HepG2 (cell line): ENCODE measurements at regions not wholly inside any gene's neighbourhood (a gene's known extent, or its start where the extent isn't known, plus 50 kb on each side); places are given as distances from the start of the nearest gene placed in this dataset.

Experiments used
- ARNT2 ChIP-seq: sonication (generic); formaldehyde crosslinking; IDR thresholded peaks from 2 replicates; pipeline ENCODE4 v1.8.0; 2022; ENCODE audit warnings: mild to moderate bottlenecking, low read depth, missing genetic modification reagents, moderate library complexity
- ATAD3A ChIP-seq: sonication (generic); formaldehyde crosslinking; IDR thresholded peaks from 2 replicates; pipeline ENCODE4 v1.4.0; 2020; ENCODE audit warnings: missing genetic modification reagents
- CHD4 ChIP-seq: fragments of 200-600 bp; sonication (generic); IDR thresholded peaks from 2 replicates; pipeline ENCODE4 v1.7.0; 2017; ENCODE audit warnings: mild to moderate bottlenecking, low read length, borderline replicate concordance
- KLF15 ChIP-seq: sonication (generic); formaldehyde crosslinking; IDR thresholded peaks from 2 replicates; pipeline ENCODE4 v1.8.1; 2023; ENCODE audit warnings: borderline replicate concordance, mild to moderate bottlenecking, inconsistent platforms, missing genetic modification reagents, mixed read lengths
- NAIF1 ChIP-seq: sonication (generic); formaldehyde crosslinking; IDR thresholded peaks from 2 replicates; pipeline ENCODE4 v1.5.0; 2020; ENCODE audit warnings: mild to moderate bottlenecking, missing genetic modification reagents, borderline replicate concordance
- PITX1 ChIP-seq: sonication (generic); formaldehyde crosslinking; IDR thresholded peaks from 2 replicates; pipeline ENCODE4 v1.5.1; 2020; ENCODE audit warnings: mild to moderate bottlenecking, missing genetic modification reagents
- ZNF34 ChIP-seq: sonication (generic); formaldehyde crosslinking; IDR thresholded peaks from 2 replicates; pipeline ENCODE4 v1.4.0; 2020; ENCODE audit warnings: mild to moderate bottlenecking, missing genetic modification reagents, borderline replicate concordance
- ZNF460 ChIP-seq: sonication (generic); formaldehyde crosslinking; IDR thresholded peaks from 2 replicates; pipeline ENCODE4 v1.5.1; 2020; ENCODE audit warnings: missing genetic modification reagents, mild to moderate bottlenecking, borderline replicate concordance
- ZNF468 ChIP-seq: sonication (generic); formaldehyde crosslinking; IDR thresholded peaks from 2 replicates; pipeline ENCODE4 v1.8.0; 2022; ENCODE audit warnings: mild to moderate bottlenecking, moderate library complexity, missing genetic modification reagents
- ZNF484 ChIP-seq: sonication (generic); formaldehyde crosslinking; IDR thresholded peaks from 2 replicates; pipeline ENCODE4 v1.5.1; 2020; ENCODE audit warnings: mild to moderate bottlenecking, low read depth, missing genetic modification reagents, borderline replicate concordance
- ZNF660 ChIP-seq: sonication (generic); formaldehyde crosslinking; IDR thresholded peaks from 2 replicates; pipeline ENCODE4 v1.5.1; 2020; ENCODE audit warnings: mild to moderate bottlenecking, low read depth, missing genetic modification reagents, borderline replicate concordance
- ZNF672 ChIP-seq: sonication (generic); formaldehyde crosslinking; IDR thresholded peaks from 2 replicates; pipeline ENCODE4 v1.8.1; 2022; ENCODE audit warnings: missing genetic modification reagents
- ZNF883 ChIP-seq: sonication (generic); formaldehyde crosslinking; IDR thresholded peaks from 2 replicates; pipeline ENCODE4 v1.5.1; 2020; ENCODE audit warnings: mild to moderate bottlenecking, missing genetic modification reagents; ENCODE audit errors: not compliant biosample characterization
- TF ChIP-seq, protein P1 (sequence below): sonication (generic); formaldehyde crosslinking; IDR thresholded peaks from 2 replicates; pipeline ENCODE4 v1.8.1; 2023; ENCODE audit warnings: missing genetic modification reagents, mild to moderate bottlenecking, borderline replicate concordance
- TF ChIP-seq, protein P2 (sequence below): sonication (generic); formaldehyde crosslinking; IDR thresholded peaks from 2 replicates; pipeline ENCODE4 v1.5.0; 2020; ENCODE audit warnings: mild to moderate bottlenecking, missing genetic modification reagents
- TF ChIP-seq, protein P3 (sequence below): sonication (generic); formaldehyde crosslinking; IDR thresholded peaks from 2 replicates; pipeline ENCODE4 v1.4.0; 2020; ENCODE audit warnings: missing genetic modification reagents
- TF ChIP-seq, protein P4 (sequence below): sonication (generic); formaldehyde crosslinking; IDR thresholded peaks from 2 replicates; pipeline ENCODE4 v1.4.0; 2020; ENCODE audit warnings: low read depth, mild to moderate bottlenecking, missing genetic modification reagents
- TF ChIP-seq, protein P5 (sequence below): sonication (generic); formaldehyde crosslinking; IDR thresholded peaks from 2 replicates; pipeline ENCODE4 v1.4.0; 2020; ENCODE audit warnings: missing genetic modification reagents, mild to moderate bottlenecking, borderline replicate concordance

DNA sequence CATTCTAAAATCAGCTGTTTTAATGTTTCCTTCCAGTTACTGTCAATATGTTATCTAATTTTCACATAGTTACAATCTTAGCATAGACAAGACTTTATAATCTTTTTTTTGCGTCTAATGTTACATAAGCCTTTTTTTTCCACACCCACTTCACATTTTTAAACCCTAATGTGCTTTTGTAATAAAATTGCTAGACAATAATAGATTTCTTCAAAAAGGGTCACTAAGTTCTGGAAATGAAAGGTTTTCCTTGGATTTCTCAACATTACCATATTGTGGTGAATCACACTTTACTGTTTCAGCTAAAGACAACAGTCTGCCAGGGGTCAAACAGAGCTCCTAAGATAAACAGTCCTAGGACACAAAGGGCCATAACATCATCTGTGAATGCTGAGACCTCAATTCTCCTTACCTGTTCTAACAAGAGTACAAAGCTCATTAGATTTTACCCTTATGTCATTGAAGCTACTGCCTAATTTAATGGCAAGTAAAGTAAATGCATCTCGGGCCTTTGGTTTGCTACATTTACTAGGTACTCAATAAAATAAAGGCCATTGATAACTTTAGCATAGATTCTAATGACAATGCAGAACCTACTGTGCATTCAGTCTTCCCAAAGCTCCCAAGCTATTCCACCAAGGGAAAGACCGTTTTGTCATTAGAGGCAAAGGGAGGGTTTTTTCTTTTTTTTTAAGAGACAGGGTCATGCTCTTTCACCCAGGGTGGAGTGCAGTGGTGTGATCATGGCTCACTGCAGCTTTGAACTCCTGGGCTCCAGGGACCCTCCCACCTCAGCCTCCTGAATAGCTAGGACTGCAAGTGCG, 111.2 kb upstream of the SLC38A2 start (continued):
- no peak for TF ChIP-seq ZNF883 (CRISPR knock-in tag)
- no peak for TF ChIP-seq ZNF460 (CRISPR knock-in tag)
- TF ChIP-seq, protein P1, sequence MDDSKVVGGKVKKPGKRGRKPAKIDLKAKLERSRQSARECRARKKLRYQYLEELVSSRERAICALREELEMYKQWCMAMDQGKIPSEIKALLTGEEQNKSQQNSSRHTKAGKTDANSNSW, result no peak
- no peak for TF ChIP-seq NAIF1 (CRISPR knock-in tag)
- TF ChIP-seq, protein P2, sequence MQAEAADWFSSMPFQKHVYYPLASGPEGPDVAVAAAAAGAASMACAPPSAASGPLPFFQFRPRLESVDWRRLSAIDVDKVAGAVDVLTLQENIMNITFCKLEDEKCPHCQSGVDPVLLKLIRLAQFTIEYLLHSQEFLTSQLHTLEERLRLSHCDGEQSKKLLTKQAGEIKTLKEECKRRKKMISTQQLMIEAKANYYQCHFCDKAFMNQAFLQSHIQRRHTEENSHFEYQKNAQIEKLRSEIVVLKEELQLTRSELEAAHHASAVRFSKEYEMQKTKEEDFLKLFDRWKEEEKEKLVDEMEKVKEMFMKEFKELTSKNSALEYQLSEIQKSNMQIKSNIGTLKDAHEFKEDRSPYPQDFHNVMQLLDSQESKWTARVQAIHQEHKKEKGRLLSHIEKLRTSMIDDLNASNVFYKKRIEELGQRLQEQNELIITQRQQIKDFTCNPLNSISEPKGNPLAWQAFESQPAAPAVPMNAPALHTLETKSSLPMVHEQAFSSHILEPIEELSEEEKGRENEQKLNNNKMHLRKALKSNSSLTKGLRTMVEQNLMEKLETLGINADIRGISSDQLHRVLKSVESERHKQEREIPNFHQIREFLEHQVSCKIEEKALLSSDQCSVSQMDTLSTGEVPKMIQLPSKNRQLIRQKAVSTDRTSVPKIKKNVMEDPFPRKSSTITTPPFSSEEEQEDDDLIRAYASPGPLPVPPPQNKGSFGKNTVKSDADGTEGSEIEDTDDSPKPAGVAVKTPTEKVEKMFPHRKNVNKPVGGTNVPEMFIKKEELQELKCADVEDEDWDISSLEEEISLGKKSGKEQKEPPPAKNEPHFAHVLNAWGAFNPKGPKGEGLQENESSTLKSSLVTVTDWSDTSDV (CRISPR knock-in tag), result no peak
- TF ChIP-seq, protein P3, sequence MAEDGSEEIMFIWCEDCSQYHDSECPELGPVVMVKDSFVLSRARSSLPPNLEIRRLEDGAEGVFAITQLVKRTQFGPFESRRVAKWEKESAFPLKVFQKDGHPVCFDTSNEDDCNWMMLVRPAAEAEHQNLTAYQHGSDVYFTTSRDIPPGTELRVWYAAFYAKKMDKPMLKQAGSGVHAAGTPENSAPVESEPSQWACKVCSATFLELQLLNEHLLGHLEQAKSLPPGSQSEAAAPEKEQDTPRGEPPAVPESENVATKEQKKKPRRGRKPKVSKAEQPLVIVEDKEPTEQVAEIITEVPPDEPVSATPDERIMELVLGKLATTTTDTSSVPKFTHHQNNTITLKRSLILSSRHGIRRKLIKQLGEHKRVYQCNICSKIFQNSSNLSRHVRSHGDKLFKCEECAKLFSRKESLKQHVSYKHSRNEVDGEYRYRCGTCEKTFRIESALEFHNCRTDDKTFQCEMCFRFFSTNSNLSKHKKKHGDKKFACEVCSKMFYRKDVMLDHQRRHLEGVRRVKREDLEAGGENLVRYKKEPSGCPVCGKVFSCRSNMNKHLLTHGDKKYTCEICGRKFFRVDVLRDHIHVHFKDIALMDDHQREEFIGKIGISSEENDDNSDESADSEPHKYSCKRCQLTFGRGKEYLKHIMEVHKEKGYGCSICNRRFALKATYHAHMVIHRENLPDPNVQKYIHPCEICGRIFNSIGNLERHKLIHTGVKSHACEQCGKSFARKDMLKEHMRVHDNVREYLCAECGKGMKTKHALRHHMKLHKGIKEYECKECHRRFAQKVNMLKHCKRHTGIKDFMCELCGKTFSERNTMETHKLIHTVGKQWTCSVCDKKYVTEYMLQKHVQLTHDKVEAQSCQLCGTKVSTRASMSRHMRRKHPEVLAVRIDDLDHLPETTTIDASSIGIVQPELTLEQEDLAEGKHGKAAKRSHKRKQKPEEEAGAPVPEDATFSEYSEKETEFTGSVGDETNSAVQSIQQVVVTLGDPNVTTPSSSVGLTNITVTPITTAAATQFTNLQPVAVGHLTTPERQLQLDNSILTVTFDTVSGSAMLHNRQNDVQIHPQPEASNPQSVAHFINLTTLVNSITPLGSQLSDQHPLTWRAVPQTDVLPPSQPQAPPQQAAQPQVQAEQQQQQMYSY (CRISPR knock-in tag), result no peak
- TF ChIP-seq, protein P4, sequence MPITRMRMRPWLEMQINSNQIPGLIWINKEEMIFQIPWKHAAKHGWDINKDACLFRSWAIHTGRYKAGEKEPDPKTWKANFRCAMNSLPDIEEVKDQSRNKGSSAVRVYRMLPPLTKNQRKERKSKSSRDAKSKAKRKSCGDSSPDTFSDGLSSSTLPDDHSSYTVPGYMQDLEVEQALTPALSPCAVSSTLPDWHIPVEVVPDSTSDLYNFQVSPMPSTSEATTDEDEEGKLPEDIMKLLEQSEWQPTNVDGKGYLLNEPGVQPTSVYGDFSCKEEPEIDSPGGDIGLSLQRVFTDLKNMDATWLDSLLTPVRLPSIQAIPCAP (CRISPR knock-in tag), result no peak
- no peak for TF ChIP-seq ZNF672
- no peak for TF ChIP-seq ZNF484 (CRISPR knock-in tag)
- TF ChIP-seq, protein P5, sequence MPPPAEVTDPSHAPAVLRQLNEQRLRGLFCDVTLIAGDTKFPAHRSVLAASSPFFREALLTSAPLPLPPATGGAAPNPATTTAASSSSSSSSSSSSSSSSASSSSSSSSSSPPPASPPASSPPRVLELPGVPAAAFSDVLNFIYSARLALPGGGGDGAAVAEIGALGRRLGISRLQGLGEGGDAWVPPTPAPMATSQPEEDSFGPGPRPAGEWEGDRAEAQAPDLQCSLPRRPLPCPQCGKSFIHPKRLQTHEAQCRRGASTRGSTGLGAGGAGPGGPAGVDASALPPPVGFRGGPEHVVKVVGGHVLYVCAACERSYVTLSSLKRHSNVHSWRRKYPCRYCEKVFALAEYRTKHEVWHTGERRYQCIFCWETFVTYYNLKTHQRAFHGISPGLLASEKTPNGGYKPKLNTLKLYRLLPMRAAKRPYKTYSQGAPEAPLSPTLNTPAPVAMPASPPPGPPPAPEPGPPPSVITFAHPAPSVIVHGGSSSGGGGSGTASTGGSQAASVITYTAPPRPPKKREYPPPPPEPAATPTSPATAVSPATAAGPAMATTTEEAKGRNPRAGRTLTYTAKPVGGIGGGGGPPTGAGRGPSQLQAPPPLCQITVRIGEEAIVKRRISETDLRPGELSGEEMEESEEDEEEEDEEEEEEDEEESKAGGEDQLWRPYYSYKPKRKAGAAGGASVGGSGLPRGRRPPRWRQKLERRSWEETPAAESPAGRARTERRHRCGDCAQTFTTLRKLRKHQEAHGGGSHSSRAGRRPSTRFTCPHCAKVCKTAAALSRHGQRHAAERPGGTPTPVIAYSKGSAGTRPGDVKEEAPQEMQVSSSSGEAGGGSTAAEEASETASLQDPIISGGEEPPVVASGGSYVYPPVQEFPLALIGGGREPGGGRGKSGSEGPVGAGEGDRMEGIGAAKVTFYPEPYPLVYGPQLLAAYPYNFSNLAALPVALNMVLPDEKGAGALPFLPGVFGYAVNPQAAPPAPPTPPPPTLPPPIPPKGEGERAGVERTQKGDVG (CRISPR knock-in tag), result no peak
- no peak for TF ChIP-seq ZNF468
- no peak for TF ChIP-seq CHD4
- TF ChIP-seq ZNF34 (CRISPR knock-in tag), result no peak
- TF ChIP-seq ATAD3A (CRISPR knock-in tag), result no peak
- no peak for TF ChIP-seq PITX1 (CRISPR knock-in tag)
- TF ChIP-seq KLF15, result no peak
- TF ChIP-seq ARNT2 (CRISPR knock-in tag), result no peak
- TF ChIP-seq ZNF660 (CRISPR knock-in tag), result no peak
